ENCODE measurements at regions not wholly inside any gene's neighbourhood (a gene's known extent, or its start where the extent isn't known, plus 50 kb on each side); places are given as distances from the start of the nearest gene placed in this dataset.

DNA sequence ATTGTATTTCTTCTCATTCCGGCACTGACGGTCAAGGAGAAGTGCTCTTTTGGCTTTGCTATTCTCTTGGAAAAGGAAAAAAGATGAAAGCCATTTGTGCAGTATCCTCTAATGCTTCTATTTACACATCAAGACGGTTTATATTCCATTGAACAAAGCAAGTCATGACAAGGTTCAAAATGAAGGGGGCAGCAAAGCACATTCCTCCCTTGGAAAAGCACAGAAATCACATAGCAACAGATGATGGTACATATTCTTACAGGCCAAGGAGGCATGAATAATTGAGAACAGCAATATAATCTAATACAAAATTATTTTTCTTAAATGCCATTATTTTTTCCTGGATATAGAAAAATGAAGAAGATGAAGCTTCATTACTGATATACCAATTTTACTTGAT is 508.2 kb upstream of the JAG1 start:
- no peaks in the 10 kb centered on the region for H3K27me3 Mint-ChIP-seq (ENCODE audit: low read depth)
- H3K4me3 Mint-ChIP-seq = no peak overlapping the region
- H3K4me1 Mint-ChIP-seq (ENCODE audit: low read depth) = no peaks in the 10 kb centered on the region
- H3K9me3 Mint-ChIP-seq = peaks cover 6% of the 10 kb centered on the region in 2 donors
- H3K36me3 Mint-ChIP-seq (ENCODE audit: insufficient read depth in 2 of 2) = no peaks in the 10 kb centered on the region
- ATAC-seq (replicated peaks in 1 of 2) (no peak), DNase-seq (no peak)
- H3K27ac Mint-ChIP-seq = no peak overlapping the region

DNA sequence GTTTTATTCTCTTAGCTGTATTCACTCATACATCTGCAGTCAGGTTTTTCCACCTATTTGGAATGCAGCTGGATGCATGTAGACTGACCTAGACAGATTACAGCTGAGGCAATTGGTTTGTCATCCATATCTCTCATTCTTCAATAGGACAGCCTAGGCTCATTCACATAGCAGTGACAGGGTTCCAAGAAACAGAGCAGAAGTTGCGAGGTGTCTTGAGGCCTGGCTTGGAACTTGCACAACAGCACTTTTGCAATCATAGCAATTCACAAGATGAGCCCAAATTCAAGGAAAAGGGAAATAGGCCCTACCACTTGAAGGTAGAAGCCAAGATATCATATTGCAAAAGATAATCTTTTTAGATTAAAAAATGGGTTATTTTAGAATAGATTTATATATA is 508.9 kb upstream of the JAG1 start:
- no peak overlapping the region for H3K27ac Mint-ChIP-seq
- DNase-seq = no peak
- no peaks in the 10 kb centered on the region for H3K27me3 Mint-ChIP-seq (ENCODE audit: low read depth)
- ATAC-seq (replicated peaks in 1 of 2) = no peak
- H3K36me3 Mint-ChIP-seq (ENCODE audit: insufficient read depth in 2 of 2) = no peaks in the 10 kb centered on the region
- H3K4me3 Mint-ChIP-seq = no peak overlapping the region
- no peaks in the 10 kb centered on the region for H3K4me1 Mint-ChIP-seq (ENCODE audit: low read depth)
- peaks cover 6% of the 10 kb centered on the region in 2 donors for H3K9me3 Mint-ChIP-seq

DNA sequence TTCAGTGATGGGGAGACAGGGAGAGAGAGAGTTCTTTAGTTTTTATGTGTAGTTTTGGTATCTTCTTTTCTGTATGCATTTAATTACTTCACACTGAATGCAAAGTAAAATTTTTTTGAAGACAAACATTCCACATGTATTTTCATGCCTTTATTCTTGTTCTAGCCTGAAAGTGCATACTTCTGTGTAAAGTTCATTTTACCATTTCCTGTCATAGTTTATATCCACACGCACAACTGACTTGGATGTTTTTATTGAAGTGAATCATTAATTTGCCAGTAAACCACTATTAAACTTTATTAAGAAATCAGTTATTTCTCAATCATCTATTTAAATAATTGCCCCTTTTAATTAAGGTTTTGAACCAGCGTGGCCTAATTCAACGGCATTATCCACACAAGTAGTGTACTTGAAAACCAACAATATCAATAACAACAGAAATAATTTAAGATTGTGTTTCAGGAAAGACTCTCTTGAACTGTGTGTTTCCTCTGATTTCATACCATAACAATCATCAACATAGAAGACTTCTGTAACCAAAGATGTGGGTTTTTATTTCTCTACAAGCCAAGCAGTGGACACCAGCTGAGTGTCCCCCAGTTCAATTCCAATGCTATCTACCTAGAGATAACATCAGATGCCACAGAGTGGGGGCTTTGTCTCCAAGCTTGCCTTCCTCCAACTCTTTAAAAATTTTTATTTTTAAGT is 512.7 kb upstream of the JAG1 start:
- no peak for DNase-seq
- H3K4me1 Mint-ChIP-seq (ENCODE audit: low read depth) = no peaks in the 10 kb centered on the region
- H3K9me3 Mint-ChIP-seq = peaks cover 4 to 5% of the 10 kb centered on the region in 2 donors
- H3K4me3 Mint-ChIP-seq = no peak overlapping the region
- no peak for ATAC-seq (replicated peaks in 1 of 2)
- no peak overlapping the region for H3K27ac Mint-ChIP-seq
- H3K27me3 Mint-ChIP-seq (ENCODE audit: low read depth) = no peaks in the 10 kb centered on the region
- no peaks in the 10 kb centered on the region for H3K36me3 Mint-ChIP-seq (ENCODE audit: insufficient read depth in 2 of 2)

DNA sequence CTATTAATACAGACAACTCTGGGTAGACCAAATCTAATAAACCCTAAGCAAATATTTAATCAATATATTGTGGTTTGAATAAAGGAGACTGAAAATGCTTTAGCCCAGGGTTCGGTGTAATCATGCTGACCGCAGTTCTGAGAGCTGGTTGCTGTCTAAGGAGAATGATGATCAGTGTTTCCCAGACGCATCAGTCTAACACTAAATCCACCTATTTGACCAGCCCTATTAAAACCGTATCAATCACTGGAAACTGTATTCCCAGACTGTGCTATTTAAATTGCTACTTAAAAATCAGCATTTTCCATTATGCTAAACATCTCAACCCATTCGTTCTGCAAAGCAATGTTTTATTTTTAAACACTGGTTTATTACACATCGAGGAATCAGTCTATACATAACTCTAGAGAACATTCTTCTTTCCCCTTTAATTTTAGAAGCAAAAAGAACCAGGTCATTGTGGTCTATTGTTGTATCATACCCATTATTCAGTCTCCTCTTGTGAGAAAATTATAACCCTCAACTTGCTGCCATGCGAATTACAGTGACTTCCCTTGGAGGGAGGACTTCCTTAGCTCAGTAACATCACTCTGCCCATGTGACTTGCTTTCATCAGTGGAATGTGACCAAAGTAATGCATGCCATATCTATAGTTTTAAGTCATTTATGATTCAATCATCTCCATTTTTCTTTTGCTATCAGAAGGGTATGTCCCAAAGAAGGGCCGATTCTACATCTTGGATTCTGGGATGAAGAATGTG is 515.2 kb upstream of the JAG1 start:
- Mint-ChIP-seq H3K4me1 (ENCODE audit: low read depth) (no peaks in the 10 kb centered on the region), H3K27ac (no peak overlapping the region), H3K36me3 (ENCODE audit: insufficient read depth in 2 of 2) (no peaks in the 10 kb centered on the region), H3K9me3 (peaks cover 4 to 5% of the 10 kb centered on the region in 2 donors), H3K4me3 (no peak overlapping the region), H3K27me3 (ENCODE audit: low read depth) (no peaks in the 10 kb centered on the region)
- DNase-seq = no peak
- ATAC-seq (replicated peaks in 1 of 2) = no peak

DNA sequence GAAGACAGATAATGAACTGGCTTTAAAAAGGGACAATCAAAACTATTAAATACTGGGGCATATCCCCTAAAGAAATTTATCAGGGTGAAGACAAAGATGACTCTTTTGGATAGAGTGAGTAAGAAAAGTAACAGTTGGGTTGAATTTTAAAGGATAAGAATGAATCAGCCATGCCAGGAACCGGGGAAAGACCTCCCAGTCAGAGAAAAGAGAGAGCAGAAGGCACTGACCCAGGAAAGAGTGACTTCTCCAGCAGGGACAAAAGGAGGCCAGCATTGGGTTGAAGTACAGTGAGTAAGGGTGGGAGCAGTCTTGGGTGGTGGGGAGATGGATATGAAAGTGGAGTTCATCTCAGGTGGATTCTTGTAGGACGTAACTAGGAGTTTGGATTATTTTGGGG is 516.9 kb upstream of the JAG1 start:
- DNase-seq (no peak), ATAC-seq (replicated peaks in 1 of 2) (no peak)
- Mint-ChIP-seq H3K4me3 (no peak overlapping the region), H3K36me3 (ENCODE audit: insufficient read depth in 2 of 2) (no peaks in the 10 kb centered on the region), H3K27ac (no peak overlapping the region), H3K9me3 (no peaks in the 10 kb centered on the region), H3K27me3 (ENCODE audit: low read depth) (no peaks in the 10 kb centered on the region), H3K4me1 (ENCODE audit: low read depth) (no peaks in the 10 kb centered on the region)

DNA sequence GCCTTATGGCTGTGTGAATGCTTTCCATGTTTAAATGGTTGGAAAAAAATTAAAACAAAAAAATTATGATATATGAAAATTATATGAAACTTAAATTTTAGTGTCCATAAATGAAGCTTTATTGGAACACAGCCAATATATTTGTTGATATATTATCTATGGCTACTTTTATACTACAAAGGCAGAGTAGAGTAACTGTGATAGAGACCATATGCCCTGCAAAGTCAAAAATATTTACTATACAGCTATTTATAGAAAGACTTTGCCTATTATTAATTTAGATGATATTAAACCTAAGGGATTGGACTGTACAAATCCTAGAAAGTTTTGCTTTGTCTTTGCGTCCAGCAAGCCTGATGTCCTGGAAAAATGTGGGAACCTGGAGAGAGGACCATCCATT is 518.3 kb upstream of the JAG1 start:
- no peak overlapping the region for H3K27ac Mint-ChIP-seq
- no peak overlapping the region for H3K4me3 Mint-ChIP-seq
- no peak for DNase-seq
- H3K4me1 Mint-ChIP-seq (ENCODE audit: low read depth) = peaks cover 4% of the 10 kb centered on the region
- ATAC-seq (replicated peaks in 1 of 2) = no peak
- H3K9me3 Mint-ChIP-seq = no peaks in the 10 kb centered on the region
- no peaks in the 10 kb centered on the region for H3K36me3 Mint-ChIP-seq (ENCODE audit: insufficient read depth in 2 of 2)
- no peaks in the 10 kb centered on the region for H3K27me3 Mint-ChIP-seq (ENCODE audit: low read depth)

DNA sequence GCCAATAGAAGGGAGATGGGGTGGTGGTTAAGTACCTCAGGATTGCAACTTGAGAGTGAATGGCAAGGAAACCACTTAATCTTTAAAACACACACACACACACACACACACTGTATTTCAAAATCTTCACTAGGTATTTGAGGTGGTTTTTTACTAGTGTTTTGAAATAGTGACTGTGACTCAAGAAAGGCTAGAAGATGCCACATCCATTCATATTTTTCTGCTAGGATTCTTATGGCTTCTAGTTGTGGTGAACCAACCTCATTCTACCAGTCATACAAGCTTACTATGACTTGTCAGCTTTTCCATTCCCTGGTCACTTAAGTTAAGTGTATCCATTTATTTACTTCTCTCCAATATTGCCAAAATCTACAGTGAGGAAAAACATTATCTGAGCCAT is 519.4 kb upstream of the JAG1 start:
- Mint-ChIP-seq H3K9me3 (no peaks in the 10 kb centered on the region), H3K4me3 (no peak overlapping the region), H3K36me3 (ENCODE audit: insufficient read depth in 2 of 2) (no peaks in the 10 kb centered on the region), H3K27ac (no peak overlapping the region), H3K4me1 (ENCODE audit: low read depth) (peaks cover 4% of the 10 kb centered on the region), H3K27me3 (ENCODE audit: low read depth) (no peaks in the 10 kb centered on the region)
- ATAC-seq (replicated peaks in 1 of 2) (peak in 1 of 2 donors; percentile 56), DNase-seq (no peak)

DNA sequence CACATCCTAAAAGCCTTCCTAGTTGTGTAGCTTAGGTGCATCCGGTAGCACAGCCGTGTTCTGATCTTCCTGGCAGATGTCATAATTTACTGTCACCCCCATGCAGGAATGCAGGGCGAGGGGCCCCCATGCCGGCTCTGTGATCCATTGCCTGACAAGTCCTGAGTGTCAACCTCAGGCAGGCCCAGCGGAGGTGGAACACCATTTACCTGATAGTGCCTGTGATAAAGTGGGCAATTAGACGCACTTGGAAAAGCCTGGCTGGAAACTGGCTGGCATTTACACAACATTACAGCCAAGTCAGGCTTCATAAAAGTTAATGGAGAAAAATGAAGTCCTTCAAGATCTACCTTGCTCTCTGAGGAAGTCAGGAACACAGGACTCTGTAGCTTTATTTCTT is 521.4 kb upstream of the JAG1 start:
- DNase-seq = no peak
- no peak for ATAC-seq (replicated peaks in 1 of 2)
- Mint-ChIP-seq H3K4me3 (no peak overlapping the region), H3K27me3 (ENCODE audit: low read depth) (no peaks in the 10 kb centered on the region), H3K36me3 (ENCODE audit: insufficient read depth in 2 of 2) (no peaks in the 10 kb centered on the region), H3K4me1 (ENCODE audit: low read depth) (peaks cover 4% of the 10 kb centered on the region), H3K27ac (no peak overlapping the region), H3K9me3 (no peaks in the 10 kb centered on the region)

DNA sequence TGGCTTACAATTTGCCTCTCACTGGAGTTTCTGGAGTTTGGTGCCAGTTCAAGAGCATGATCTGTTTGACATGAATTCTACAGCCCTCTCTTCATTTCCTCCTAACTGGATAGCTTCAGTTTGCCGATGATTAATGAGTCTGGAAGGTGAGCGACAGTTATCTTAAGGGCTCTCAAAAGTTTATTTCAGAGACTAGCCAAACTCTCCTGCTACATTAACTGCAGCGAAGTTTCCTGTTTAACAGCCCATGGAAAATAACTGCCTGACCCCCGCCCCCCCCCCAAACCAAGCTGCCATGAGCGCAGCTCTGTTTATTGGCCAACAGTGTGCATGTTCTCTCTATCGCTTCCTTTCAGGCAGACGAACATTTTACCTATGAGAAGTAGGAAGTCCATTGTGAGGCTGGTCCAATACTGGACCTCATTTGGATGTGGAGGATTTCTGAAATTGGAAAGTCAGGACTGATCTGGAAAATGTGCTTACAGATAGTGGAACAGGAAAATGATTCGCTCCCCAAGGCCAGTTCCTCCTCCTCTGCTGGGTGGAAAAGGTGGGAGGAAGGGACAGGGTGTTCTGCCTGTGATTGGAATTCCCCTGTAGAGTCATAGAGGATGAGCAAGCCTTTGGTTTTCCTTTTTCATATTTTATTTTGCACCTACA is 522.2 kb upstream of the JAG1 start:
- Mint-ChIP-seq H3K9me3 (no peaks in the 10 kb centered on the region), H3K4me1 (ENCODE audit: low read depth) (peaks cover 4% of the 10 kb centered on the region), H3K36me3 (ENCODE audit: insufficient read depth in 2 of 2) (no peaks in the 10 kb centered on the region), H3K4me3 (no peak overlapping the region), H3K27ac (no peak overlapping the region), H3K27me3 (ENCODE audit: low read depth) (no peaks in the 10 kb centered on the region)
- ATAC-seq (replicated peaks in 1 of 2) (no peak), DNase-seq (no peak)

DNA sequence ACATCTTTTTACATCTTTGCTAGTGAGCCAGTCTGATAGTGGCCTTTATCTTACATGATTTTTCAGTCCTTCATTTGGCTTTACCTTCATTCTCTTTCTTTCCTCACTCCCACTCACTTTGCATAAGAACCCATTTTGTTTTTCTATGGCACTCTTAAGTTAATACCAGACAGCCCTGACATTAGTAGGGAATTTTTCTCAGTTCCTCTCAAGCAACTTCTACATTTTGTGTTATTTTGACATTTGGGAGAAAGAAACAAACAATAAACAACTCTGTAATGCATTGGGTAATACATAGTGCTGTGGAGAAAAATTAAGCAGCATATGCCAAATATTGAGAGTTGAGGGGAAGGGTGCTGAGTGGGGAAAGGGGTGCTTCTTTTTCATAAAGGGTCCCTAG is 524.1 kb upstream of the JAG1 start:
- Mint-ChIP-seq H3K27ac (no peak overlapping the region), H3K4me3 (no peak overlapping the region), H3K27me3 (ENCODE audit: low read depth) (no peaks in the 10 kb centered on the region), H3K4me1 (ENCODE audit: low read depth) (peaks cover 4% of the 10 kb centered on the region), H3K9me3 (no peaks in the 10 kb centered on the region), H3K36me3 (ENCODE audit: insufficient read depth in 2 of 2) (no peaks in the 10 kb centered on the region)
- no peak for DNase-seq
- ATAC-seq (replicated peaks in 1 of 2) = no peak

DNA sequence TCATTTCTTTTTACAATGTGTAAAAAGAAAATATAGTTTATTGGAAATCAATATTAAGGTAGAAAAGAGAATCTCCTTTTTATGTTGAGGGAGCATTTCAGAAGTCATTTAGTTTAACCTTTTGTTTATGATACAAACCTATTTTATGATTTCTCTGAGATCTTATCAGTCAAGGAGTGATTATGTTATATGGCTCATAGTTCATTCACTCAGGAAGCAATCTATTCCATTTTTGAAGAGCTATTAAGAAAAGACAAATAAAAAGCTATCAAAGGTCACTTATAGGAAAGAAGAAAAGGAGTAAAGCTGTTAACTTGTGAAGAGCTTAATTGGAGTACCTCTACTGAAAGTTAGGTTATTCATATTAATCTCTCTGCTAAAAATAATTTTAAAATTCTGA is 526.6 kb upstream of the JAG1 start:
- no peak overlapping the region for H3K27ac Mint-ChIP-seq
- no peak overlapping the region for H3K4me3 Mint-ChIP-seq
- H3K27me3 Mint-ChIP-seq (ENCODE audit: low read depth) = no peaks in the 10 kb centered on the region
- H3K36me3 Mint-ChIP-seq (ENCODE audit: insufficient read depth in 2 of 2) = no peaks in the 10 kb centered on the region
- H3K9me3 Mint-ChIP-seq = no peaks in the 10 kb centered on the region
- no peak for DNase-seq
- H3K4me1 Mint-ChIP-seq (ENCODE audit: low read depth) = peaks cover 4% of the 10 kb centered on the region
- no peak for ATAC-seq (replicated peaks in 1 of 2)

DNA sequence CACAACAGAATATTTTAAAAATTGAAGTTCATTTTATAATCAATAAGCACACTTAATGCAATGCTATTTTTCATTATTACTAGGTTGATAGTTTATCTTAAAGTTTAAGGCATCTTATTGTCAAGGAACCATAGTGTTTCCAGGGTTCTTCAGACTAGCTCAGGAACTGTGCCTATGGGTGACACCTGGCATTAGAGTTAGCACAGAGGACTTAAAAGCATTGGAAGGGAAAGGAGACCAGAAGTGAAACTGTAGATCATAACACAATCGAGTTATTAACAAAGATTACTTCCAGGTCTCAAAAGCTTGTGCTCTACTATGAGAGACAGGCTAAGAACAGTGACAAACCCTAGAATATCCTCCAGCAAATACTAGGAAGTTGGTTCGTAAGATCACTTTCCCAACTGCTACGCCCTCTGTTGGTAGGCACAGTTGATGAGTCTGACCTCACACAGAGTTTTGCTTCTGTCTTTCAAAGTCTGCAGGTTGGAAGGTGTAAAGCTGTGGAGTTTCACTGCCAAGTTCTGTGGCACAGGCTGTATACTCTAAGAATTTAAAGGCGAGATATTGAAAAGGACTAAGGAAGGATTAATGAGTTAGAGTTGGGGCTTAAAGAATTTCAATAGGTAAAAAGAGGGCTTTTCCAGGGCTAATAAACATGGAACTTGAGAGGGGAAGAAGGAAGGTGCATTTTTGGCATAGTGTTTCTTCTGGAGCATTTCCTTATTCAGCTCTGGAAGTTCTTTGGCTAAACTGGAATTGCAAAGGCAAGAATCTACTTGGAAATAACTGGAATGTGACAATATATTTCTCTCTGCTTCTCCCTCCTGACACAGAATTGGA is 531.3 kb upstream of the JAG1 start:
- peak; percentile 9 to 11 for DNase-seq
- Mint-ChIP-seq H3K4me1 (ENCODE audit: low read depth) (no peaks in the 10 kb centered on the region), H3K36me3 (ENCODE audit: insufficient read depth in 2 of 2) (no peaks in the 10 kb centered on the region), H3K4me3 (no peak overlapping the region), H3K27me3 (ENCODE audit: low read depth) (peaks cover 4% of the 10 kb centered on the region), H3K27ac (no peak overlapping the region), H3K9me3 (no peaks in the 10 kb centered on the region)
- peak in 1 of 2 donors; percentile 50 for ATAC-seq (replicated peaks in 1 of 2)

Data from activated T-cell treated with anti-CD3 and anti-CD28 coated beads, Interleukin-2, amount 50 U/mL, for 72 hours (primary cell).